Esophagus (tissue), 2 donors: ENCODE measurements at regions not wholly inside any gene's neighbourhood (a gene's known extent, or its start where the extent isn't known, plus 50 kb on each side); places are given as distances from the start of the nearest gene placed in this dataset.

ENCODE experiments used
- H3K27ac ChIP-seq, 2 donors: one replicate each; pipeline ENCODE4 v1.5.1; 2013; ENCODE audit warnings: low read depth in 2 of 2, mild to moderate bottlenecking in 2 of 2, inconsistent platforms in 1 of 2, low read length in 1 of 2, moderate library complexity in 1 of 2
- H3K27me3 ChIP-seq, 2 donors: one replicate each; pipeline ENCODE4 v1.6.1; 2013; ENCODE audit warnings: low read length in 2 of 2, control low read depth in 1 of 2, mild to moderate bottlenecking in 1 of 2; ENCODE audit not compliant: insufficient read depth in 2 of 2, control insufficient read depth in 1 of 2
- H3K36me3 ChIP-seq, 2 donors: one replicate each; pipeline ENCODE4 v1.6.1; 2013; ENCODE audit warnings: low read length in 1 of 2; ENCODE audit not compliant: control insufficient read depth in 2 of 2, insufficient read depth in 2 of 2
- H3K4me1 ChIP-seq, 2 donors: one replicate each; pipeline ENCODE4 v1.6.1; 2013; ENCODE audit warnings: low read length in 1 of 2; ENCODE audit not compliant: control insufficient read depth in 2 of 2, insufficient read depth in 2 of 2
- H3K4me3 ChIP-seq, 2 donors: one replicate each; pipeline ENCODE4 v1.5.1; 2013; ENCODE audit warnings: low read length in 2 of 2, mild to moderate bottlenecking in 2 of 2, low read depth in 1 of 2, moderate library complexity in 1 of 2
- H3K9me3 ChIP-seq, 2 donors: one replicate each; pipeline ENCODE4 v1.6.1; 2013; ENCODE audit warnings: mild to moderate bottlenecking in 2 of 2, low read depth in 1 of 2, low read length in 1 of 2, moderate library complexity in 1 of 2; ENCODE audit not compliant: control insufficient read depth in 2 of 2, insufficient read depth in 1 of 2
- WGBS, 2 donors: extraction: QIAGEN DNeasy Blood & Tissue Kit; methylation state at CpG; one replicate each; pipeline ENCODE4 v1.1.7; 2013; 5-methylcytosine and 5-hydroxymethylcytosine counted together
- donor health status: healthy with polysubstance abuse.
- donor health status: Bipolar disorder and iron deficiency.

DNA sequence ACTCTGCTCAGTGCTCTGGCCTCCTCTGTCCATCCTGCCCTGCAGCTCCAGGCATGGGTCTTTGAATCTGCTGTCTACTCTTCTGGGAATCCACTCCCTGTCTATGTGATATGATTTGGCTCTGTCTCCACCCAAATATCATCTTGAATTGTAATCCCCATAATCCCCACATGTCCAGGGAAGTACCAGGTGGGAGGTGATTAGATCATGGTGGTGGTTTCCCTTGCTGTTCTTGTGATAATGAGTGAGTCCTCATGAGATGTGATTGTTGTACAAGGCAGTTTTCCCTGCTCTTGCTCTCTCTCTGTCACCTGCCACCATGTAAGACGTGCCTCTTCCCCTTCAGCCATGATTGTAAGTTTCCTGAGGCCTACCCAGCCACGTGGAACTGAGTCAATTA is 881.8 kb upstream of the ID2 start:
- no peak overlapping the region for H3K4me3 ChIP-seq
- 83 to 90% methylated on average over 2 of the region's 2 CpGs for WGBS, 2 donors
- no peak overlapping the region for H3K27ac ChIP-seq

GRCh38 chr2:7801212-7801611 is 880.6 kb upstream of the ID2 start:
- Histone ChIP-seq H3K27ac (no peak overlapping the region), H3K4me3 (no peak overlapping the region), H3K36me3 (no peaks in the 10 kb centered on the region), H3K4me1 (no peaks in the 10 kb centered on the region), H3K9me3 (peaks cover 0 to 7% of the 10 kb centered on the region in 2 donors), H3K27me3 (peaks cover 0 to 4% of the 10 kb centered on the region in 2 donors)

More for the DNA sequence above, 881.8 kb upstream of the ID2 start:
- no peaks in the 10 kb centered on the region for H3K36me3 ChIP-seq
- no peaks in the 10 kb centered on the region for H3K4me1 ChIP-seq
- H3K9me3 ChIP-seq, result peaks cover 0 to 7% of the 10 kb centered on the region in 2 donors
- peaks cover 0 to 4% of the 10 kb centered on the region in 2 donors for H3K27me3 ChIP-seq

- Histone ChIP-seq H3K9me3 (peaks cover 0 to 7% of the 10 kb centered on the region in 2 donors), H3K36me3 (no peaks in the 10 kb centered on the region), H3K4me1 (no peaks in the 10 kb centered on the region), H3K27me3 (peaks cover 0 to 4% of the 10 kb centered on the region in 2 donors), H3K27ac (no peak overlapping the region), H3K4me3 (no peak overlapping the region)
- 92 to 93% methylated on average over 5 of the region's 5 CpGs for WGBS, 2 donors
Measured at GRCh38 chr2:7803515-7803914, 878.3 kb upstream of the ID2 start.

GRCh38 chr2:7809640-7810039 is 872.2 kb upstream of the ID2 start:
- Histone ChIP-seq H3K9me3 (no peaks in the 10 kb centered on the region), H3K4me1 (no peaks in the 10 kb centered on the region), H3K4me3 (no peak overlapping the region), H3K36me3 (no peaks in the 10 kb centered on the region), H3K27ac (no peak overlapping the region), H3K27me3 (no peaks in the 10 kb centered on the region)
- WGBS, 2 donors, result 83 to 85% methylated on average over 3 of the region's 3 CpGs

GRCh38 chr2:7811073-7811472 is 870.8 kb upstream of the ID2 start:
- Histone ChIP-seq H3K27ac (no peak overlapping the region), H3K36me3 (no peaks in the 10 kb centered on the region), H3K9me3 (no peaks in the 10 kb centered on the region), H3K27me3 (no peaks in the 10 kb centered on the region), H3K4me1 (no peaks in the 10 kb centered on the region), H3K4me3 (no peak overlapping the region)
- 88 to 94% methylated on average over 3 of the region's 3 CpGs for WGBS, 2 donors

DNA sequence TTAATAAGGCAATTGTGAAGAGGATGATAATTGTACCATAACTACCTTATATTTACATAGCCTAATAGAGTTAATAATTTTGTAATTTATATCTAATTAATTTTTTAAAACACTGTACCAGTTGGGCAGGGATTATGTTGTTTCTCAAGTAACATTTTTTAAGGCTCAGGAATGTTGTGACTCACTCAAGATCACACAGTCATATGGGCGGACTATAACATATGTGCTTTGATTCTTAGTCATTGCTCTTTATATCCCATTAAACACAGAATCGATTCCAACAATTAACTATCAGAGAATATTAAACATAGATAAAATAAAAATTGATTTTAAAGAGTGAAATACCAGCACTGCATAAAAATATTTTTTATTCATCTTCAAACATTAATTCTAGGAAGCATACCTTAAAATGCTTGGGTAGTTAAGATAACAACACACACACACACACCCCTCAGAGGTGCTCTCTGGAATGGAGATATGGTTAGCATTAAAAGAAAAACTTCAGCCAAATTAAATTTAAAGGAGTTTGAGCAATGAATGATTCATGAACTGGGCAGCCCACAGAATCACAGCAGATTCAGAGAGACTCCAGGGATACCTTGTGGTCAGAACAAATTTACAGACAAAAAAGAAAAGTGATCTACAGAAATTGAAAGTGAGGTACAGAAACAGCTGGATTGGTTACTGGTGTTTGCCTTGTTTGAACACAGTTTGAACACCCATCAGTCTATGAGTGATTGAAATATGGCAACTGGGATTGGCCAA is 869.4 kb upstream of the ID2 start:
- Histone ChIP-seq H3K27ac (no peak overlapping the region), H3K4me3 (no peak overlapping the region), H3K9me3 (no peaks in the 10 kb centered on the region), H3K27me3 (no peaks in the 10 kb centered on the region), H3K4me1 (no peaks in the 10 kb centered on the region), H3K36me3 (no peaks in the 10 kb centered on the region)
- 58 to 75% methylated on average over 2 of the region's 2 CpGs for WGBS, 2 donors

GRCh38 chr2:7813541-7814292 is 868.1 kb upstream of the ID2 start:
- Histone ChIP-seq H3K4me3 (no peak overlapping the region), H3K4me1 (no peaks in the 10 kb centered on the region), H3K27ac (no peak overlapping the region), H3K27me3 (no peaks in the 10 kb centered on the region), H3K9me3 (no peaks in the 10 kb centered on the region), H3K36me3 (no peaks in the 10 kb centered on the region)
- WGBS, 2 donors, result 79 to 86% methylated on average over 9 of the region's 9 CpGs

DNA sequence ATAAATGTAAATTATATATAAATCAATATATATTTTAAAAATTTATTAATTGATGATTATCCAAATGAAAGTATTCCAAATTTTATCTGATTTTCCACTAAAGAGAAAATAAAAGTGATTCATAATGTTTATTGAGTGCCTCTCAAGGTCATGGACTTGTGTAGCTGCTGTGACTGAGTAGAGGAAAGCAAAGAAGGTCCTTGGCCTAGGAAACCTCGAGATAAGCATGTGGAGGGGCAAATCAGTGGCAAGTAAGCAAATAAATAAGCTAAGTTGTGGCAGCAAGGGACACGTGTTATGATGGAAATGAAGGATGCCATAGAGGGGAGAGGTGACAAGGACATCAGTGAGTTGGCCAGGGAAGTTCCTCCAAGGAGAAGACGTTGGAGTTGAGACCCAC is 866.1 kb upstream of the ID2 start:
- Histone ChIP-seq H3K9me3 (no peaks in the 10 kb centered on the region), H3K4me1 (no peaks in the 10 kb centered on the region), H3K27me3 (no peaks in the 10 kb centered on the region), H3K36me3 (no peaks in the 10 kb centered on the region), H3K27ac (no peak overlapping the region), H3K4me3 (no peak overlapping the region)
- WGBS, 2 donors, result 67 to 82% methylated on average over 3 of the region's 3 CpGs

DNA sequence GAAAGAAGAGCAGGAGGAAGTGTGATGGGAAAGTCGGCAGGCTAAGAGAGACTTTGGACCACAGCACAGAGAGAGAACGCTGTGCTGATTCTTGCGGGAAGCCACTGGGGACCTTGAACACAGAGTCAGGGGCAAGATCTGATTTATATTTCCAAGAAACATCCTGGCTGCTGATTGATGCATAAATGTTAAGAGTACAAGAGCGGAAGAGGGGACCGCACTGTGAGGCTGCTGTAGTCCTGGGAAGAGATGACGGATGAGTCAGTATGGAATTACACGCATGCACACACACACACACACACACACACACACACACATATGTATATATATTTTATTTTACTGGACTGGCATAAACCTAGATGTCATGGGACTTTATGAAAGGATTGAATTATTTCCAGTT is 865.6 kb upstream of the ID2 start:
- Histone ChIP-seq H3K27ac (no peak overlapping the region), H3K27me3 (no peaks in the 10 kb centered on the region), H3K36me3 (no peaks in the 10 kb centered on the region), H3K9me3 (no peaks in the 10 kb centered on the region), H3K4me3 (no peak overlapping the region), H3K4me1 (no peaks in the 10 kb centered on the region)
- 92 to 94% methylated on average over 7 of the region's 7 CpGs for WGBS, 2 donors

- WGBS, 2 donors, result 92 to 96% methylated on average over 2 of the region's 2 CpGs
- Histone ChIP-seq H3K36me3 (no peaks in the 10 kb centered on the region), H3K27me3 (no peaks in the 10 kb centered on the region), H3K27ac (no peak overlapping the region), H3K4me3 (no peak overlapping the region), H3K9me3 (no peaks in the 10 kb centered on the region), H3K4me1 (no peaks in the 10 kb centered on the region)
Measured at GRCh38 chr2:7816944-7817343, 864.9 kb upstream of the ID2 start.
